HG02571 (cell line): ENCODE measurements at regions not wholly inside any gene's neighbourhood (a gene's known extent, or its start where the extent isn't known, plus 50 kb on each side); places are given as distances from the start of the nearest gene placed in this dataset.

Experiments
- ATAC-seq: cut with Tn5 transposase; IDR thresholded peaks from one replicate; pipeline ENCODE4 v1.9.1; 2021; ENCODE audit warnings: mild to moderate bottlenecking, moderate library complexity; ENCODE audit not compliant: unreplicated experiment

DNA sequence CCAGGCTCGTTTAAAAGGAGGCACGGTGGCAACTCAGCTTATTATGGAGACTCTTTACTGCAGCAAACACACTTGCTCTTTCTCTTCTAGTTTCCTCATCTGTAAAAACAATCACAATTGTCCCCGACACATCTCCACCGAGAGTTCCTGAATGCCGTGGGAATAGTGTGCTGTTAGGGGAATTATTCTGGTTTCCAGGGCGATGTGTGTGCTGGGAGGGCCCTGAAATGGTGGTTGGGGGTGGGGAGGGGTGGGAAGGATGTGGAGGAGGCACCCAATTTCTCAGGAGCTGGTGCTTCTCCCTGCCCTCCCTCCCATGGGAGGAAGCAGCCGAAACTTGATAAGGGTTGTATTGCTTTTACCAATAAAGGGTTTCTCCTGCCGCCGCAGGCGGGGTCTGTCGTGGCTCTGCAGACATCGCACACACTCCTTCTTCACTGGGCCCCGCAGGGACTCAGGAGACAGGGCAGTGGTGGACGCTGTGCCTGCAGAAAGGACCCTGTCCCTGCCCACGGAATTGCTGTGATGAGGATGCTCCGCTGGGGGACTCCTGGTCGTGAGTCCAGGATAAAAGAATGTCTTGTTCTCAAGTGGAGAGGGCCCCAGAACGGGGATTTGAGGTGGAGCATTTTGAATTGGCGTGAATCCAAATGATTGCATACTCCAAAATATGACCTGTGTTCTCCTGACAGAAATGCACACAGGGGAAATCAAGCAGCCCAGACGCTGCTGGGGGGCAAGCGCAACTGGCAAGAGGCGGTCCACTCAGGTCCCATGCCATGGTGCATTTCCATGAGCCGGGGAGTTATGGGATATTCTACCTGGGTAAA, 119.2 kb downstream of the ACKR3 start:
- no peak for ATAC-seq

- ATAC-seq, result no peak
Observed at GRCh38 chr2:236689393-236689700, 119.7 kb downstream of the ACKR3 start.

- ATAC-seq, result no peak
Observed at GRCh38 chr2:236689981-236690380, 120.4 kb downstream of the ACKR3 start.

GRCh38 chr2:236690726-236691125, 121.1 kb downstream of the ACKR3 start:
- ATAC-seq, result no peak

DNA sequence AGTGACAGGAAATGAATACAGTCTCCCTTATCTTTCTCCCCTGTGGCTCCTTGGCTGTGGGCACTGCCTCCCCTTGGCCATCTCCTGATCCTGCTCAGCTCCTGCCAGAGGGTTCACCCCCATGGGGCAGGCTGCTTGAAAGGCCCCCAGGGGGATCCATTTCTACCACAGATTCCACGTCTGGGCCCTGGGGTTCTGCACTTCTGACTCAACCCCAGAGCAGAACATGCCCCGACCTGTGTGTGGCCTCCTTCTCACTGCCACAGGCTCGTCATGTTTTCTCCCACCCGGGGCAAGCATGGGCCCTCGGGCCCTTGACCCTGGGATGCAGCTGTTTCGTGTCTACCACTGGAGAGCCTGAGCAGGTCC, 122.2 kb downstream of the ACKR3 start:
- ATAC-seq, result peak; percentile 61

GRCh38 chr2:236692937-236693336, 123.3 kb downstream of the ACKR3 start:
- no peak for ATAC-seq

DNA sequence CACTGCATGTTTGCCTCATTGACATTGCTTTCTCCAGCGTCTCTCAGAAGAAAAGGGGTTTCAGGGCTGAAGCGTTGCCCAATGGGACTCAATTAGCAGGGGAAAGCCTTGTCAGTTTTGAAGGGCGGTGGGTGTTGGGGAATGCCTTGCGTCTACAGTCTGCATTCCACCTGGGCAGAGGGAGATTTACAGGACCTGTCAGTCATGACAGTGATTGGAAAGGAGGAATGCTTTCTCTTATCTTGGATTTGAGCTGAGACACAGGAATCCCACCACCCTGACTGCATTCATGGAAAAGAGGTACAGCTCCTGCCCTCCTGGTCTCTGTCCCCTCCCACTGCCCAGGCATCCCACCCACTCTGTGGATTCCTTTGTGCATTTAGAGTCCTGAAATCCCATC, 123.9 kb downstream of the ACKR3 start:
- ATAC-seq, result no peak

DNA sequence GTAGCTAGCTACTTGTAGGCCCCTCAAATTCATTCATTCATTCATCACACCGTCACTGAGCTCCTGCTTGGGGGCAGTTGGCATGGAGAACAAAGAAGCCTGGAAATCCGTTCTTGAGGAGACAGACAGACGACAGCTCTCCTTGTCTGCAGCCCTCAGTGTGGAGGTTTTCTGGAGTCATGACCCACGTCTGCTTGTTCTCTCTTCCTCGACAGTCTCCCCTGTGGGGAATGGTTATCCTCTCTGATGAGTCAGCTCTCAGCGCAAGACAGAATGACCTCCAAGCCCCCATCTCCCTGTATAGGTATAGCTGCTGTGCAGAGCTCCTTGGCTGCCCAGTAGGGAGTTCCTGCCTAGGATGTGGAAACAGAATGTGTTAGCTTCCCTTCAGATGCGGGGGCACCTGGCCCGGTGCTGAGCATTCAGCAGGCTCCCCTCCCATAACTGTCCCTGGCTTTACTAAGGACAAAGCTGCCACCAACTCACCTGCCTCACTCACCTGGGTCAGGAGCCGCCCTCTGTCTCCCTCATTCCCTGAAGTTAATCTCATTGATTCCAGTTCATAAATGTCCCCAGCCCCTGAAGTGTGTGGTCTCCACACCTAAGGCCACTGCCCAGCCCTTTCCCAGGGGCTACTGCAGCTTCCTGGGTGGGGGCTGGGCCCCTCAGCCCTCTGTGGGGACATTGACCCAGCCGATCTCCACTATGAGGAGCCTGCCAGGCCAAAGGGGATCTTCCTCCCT, 124.7 kb downstream of the ACKR3 start:
- ATAC-seq, result no peak

DNA sequence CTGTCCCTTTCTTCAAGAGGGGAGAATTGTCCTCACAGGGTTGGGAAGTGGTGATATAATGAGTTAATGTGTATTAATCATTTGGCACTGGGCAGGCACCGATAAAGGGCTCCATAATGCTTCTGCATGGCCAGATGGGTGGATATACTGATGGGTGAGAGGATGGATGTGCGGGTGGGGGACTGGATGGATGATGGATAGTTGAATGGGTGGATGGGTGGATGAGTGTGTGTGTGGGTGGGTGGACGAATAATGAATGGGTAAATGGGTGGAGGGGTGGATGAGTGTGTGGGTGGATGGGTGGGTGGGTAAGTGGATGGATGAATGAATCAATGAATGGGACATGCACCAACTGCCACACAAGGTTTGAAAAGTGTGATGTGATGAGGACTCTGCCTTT, 127.2 kb downstream of the ACKR3 start:
- ATAC-seq, result no peak

DNA sequence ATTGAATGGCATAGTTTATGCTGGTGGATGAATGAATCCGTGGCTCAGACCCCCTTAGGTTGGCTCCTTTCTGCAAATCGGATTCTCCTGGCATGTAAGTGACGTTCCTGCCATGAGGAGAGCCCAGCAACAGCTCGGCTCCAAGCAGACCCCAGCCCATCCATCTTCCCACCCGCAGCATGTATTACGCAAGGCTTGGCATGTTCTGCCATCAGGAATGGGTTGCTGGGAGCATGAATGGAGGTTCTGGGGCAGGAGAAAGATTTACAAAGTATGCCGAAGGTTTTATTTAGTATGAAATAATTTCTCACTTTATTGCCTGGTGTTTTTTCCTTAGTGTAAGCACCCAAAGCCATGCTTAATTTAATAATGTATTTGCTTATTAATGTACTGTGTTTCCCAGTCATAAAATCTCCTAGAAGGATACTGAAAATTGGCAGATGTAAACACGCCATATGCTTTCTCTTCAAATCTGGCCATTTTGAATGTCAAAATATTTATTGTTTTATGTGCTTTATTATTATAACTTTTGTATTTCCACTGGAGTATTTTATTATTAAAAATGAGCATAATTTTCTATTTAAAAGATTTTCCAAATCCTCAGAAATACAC, 128.5 kb downstream of the ACKR3 start:
- ATAC-seq, result no peak

DNA sequence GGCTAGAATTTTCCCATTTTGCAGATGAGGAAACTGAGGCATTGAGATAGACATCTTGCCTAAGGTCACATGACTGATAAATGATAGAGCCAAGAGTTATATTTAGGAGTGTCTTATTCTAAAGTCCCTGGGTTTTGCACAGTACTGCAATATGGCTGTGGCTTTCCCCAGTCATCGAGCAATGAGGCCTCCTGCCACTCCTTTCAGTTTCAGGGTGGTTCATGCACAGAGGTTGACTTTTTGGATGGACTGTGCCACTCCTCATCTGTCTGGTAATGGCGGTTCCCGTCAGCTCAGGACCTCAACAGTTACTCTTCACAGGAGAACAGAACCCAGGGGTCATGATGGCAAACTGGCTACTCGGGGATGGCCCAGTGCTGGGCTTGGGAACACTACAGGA, 131.1 kb downstream of the ACKR3 start:
- ATAC-seq, result no peak

DNA sequence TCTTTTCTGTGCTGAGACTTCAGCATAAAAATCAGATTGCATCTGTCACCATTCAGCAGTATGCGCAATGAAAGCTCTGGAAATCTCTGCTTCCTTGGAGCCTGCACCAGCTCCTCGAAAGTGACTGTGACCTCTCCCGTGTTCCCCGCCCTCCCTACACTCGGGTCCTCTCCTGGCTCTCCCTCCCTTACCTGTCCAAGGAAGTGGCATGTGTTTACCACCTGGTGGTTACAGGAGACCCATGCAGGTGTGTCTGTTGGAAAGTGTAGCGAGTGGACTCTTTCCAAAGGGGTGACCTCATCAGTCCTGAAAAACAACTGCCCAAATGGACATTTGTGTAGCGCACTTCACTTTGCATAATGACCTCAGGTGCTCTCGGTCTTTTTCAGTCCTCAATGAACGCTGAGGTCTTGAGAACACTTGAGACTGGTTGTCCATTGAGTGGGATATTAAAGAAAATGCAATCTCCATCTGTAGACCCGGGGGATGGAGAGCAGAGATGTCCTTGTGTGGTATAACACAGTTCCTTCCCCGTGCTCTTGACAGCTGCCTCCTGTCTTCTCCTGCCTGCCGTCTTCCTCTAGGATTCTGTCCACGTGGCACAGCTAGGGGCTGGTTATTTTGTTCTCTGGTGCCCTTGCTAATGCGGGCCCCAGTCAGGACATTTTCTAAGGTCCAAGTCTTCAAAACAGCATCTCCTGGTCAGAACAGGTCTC, 133.2 kb downstream of the ACKR3 start:
- ATAC-seq, result no peak

DNA sequence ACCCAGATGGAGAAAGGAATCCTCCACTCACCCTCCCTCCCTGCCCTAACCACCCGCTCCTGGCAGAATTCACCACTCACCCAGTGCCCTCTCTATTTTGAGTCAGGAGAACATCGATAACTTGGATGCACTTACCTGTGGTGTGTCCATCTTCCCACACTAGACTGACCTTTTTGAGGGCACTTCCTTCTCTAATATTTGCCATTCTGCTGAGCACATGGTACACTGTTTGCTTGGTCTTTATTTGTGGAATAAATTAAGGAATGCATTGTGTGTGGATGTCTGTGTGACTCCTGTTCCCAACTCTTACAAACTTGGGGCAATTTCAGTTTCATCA, 133.7 kb downstream of the ACKR3 start:
- no peak for ATAC-seq

DNA sequence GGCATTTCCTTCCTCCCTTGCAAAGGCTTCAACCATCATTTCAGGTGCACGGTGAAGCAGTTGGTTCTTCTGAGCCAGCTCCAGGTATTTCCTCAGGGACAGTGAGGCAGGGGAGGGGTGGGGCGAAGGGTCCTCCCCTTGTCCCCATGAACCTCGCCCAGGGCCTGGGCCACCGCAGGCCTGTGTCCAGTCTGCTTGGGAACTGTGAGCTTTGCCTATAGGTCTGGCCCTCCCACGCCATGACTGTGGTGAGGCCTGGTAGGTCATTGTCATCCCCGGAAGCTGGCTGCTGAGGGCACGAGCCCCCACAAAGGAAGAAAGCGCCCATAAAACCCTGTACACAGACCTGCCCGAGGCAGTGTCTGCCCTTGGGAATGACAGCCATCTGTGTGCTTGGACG, 134.3 kb downstream of the ACKR3 start:
- no peak for ATAC-seq

GRCh38 chr2:236704887-236705286, 135.3 kb downstream of the ACKR3 start:
- no peak for ATAC-seq

DNA sequence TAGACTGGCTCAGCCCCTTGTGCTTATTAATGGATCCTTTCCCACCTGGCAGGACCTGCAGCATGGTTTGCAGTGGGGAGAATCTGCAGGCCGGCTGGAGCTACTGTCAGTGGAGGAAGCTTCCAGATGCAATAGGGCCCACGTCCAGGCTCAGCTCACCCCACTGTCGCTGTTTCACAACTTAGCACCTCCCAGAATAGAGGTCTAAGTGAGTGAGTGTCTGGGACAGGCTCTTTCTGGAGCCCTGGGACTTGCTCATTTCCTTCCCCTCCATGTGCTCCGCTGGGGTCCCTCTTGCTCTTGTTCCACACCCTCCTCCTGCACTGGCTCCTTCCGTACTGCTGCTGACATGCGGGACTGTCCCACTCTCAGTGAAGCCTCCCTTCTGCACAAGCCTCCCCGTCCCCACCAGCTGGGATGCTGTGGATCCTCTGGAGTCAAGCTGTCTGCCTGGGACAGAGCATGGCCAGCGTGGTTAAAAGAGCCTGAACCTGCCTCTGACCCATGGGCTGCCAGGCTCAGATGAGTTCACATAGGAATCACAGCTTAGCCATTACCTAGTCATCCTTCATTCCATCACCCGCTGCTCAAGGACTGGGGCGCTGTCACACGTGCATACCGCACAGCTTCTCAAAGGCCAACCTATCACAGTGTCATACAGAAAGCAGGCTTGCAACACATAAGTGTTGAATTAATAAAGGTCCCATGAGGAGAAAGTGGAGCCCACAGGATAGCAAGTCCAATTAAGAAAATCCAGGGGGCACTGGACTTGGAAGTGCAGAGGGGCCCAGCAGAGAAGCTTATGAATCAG, 135.9 kb downstream of the ACKR3 start:
- no peak for ATAC-seq

GRCh38 chr2:236706288-236706687, 136.7 kb downstream of the ACKR3 start:
- no peak for ATAC-seq

- ATAC-seq, result no peak
Observed at GRCh38 chr2:236706803-236707202, 137.2 kb downstream of the ACKR3 start.

DNA sequence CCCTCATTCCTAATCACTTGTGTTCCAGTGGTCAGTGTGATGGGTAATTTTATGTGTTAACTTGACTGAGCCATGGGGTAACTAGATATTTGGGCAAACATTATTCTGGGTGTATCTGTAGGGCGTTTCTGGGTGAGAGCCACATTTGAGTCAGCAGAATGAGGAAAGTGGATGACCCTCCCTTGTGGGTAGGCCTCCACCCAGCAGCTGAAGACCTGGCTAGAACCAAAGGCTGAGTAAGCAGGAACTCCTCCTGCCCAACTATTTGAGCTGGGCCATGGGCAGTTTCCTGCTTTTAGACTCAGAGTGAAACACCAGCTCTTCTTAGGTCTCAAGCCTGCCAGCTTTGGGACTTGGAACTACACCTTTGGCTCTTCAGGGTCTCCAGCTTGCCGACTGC, 141.8 kb downstream of the ACKR3 start:
- ATAC-seq, result no peak

DNA sequence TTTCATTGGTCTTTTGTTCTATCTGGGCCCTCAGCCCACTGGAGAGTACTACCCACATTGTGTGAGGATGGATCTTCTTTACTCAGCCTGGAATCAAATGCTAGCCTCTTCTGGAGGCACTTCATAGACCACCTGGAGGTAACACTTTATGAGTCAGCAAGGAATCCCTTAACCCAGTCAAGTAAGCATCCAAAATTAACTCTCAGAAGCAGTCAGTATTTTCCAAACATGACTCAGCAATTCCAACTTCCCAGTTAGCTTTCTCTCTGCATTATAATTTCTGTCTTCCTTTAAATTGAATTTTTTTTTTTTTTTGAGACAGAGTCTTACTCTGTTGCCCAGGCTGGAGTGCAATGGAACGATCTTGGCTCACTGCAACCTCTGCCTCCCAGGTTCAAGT, 142.7 kb downstream of the ACKR3 start:
- no peak for ATAC-seq
